Mucosa of descending colon (tissue), 3 donors: ENCODE measurements at regions not wholly inside any gene's neighbourhood (a gene's known extent, or its start where the extent isn't known, plus 50 kb on each side); places are given as distances from the start of the nearest gene placed in this dataset.

Experiments used
- ATAC-seq: fragments of 200-7000 bp; cut with Tn5 transposase; one replicate; pipeline ENCODE4 v1.9.1; 2020; ENCODE audit warnings: mild to moderate bottlenecking, moderate library complexity
- DNase-seq, 3 donors: peaks; one replicate each; pipeline ENCODE4 v3.0.0-alpha.2; 2020
- H3K36me3 ChIP-seq: fragments of 200-600 bp; one replicate; pipeline ENCODE4 v1.8.0; 2021; ENCODE audit warnings: low read depth, mild to moderate bottlenecking
- H3K4me1 ChIP-seq: fragments of 200-600 bp; one replicate; pipeline ENCODE4 v1.8.0; 2021; ENCODE audit warnings: low read depth, mild to moderate bottlenecking
- H3K4me3 ChIP-seq: fragments of 200-600 bp; one replicate; pipeline ENCODE4 v1.8.0; 2021; ENCODE audit warnings: mild to moderate bottlenecking
- H3K9me3 ChIP-seq: fragments of 200-600 bp; one replicate; pipeline ENCODE4 v1.8.0; 2021; ENCODE audit warnings: mild to moderate bottlenecking
- intact Hi-C, 2 donors: fragments of 100-400 bp; cut with DNase I in 1 of 2; cut with micrococcal nuclease in 1 of 2; formaldehyde crosslinking; loops; one replicate each; pipeline versions ENCODE4 v1.11.0 to v1.11.1; 2022; cut with DNase I, micrococcal nuclease
- TF ChIP-seq, protein P1 (sequence below): fragments of 200-600 bp; IDR thresholded peaks from one replicate; pipeline ENCODE4 v1.8.0; 2022; ENCODE audit warnings: antibody characterized with exemption, mild to moderate bottlenecking
- donor health status: DM: no; HTN: no; CAD: no; lungs with moderate emphysema.
- donor health status: DM: no; HTN: no; CAD: no.
- donor health status: DM: no; HTN: yes; CAD: no.

DNA sequence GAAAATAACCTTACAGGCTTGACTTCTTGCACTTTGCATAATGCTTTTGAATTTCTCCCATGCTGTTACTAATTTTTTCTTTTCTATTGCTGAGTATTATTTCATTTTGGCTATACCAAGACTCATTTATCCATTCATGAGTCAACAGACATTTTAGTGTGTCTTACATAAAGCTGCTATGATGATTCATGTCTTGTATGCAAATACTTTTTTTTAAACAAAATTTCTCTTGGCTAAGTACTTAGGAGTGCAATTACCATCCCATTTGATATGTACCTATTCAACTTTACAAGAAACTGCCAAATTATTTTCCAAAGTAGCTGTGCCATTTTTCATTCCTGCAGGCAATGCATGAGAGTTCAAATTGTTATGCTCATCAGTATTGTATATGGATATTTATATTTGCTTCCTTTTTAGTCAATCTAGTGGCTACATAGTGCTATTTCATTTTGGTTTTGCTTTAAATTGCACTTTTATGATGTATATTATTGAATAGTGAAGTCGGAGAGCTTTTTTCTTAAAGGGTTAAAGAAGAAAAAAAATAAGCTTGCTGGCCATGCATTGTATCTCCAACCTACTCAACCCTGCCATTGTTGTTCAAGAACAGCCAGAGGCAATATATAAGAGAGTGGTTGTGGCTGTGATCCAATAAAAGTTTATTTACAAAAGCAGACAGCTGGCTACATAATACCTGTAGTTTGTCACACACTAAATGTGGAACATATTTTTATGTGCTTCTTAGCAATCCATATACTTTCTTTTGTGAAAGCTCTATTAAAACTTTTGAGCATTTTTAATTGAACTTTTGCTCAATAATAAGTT lies 862.8 kb downstream of the KCNT2 start:
- TF ChIP-seq, protein P1, sequence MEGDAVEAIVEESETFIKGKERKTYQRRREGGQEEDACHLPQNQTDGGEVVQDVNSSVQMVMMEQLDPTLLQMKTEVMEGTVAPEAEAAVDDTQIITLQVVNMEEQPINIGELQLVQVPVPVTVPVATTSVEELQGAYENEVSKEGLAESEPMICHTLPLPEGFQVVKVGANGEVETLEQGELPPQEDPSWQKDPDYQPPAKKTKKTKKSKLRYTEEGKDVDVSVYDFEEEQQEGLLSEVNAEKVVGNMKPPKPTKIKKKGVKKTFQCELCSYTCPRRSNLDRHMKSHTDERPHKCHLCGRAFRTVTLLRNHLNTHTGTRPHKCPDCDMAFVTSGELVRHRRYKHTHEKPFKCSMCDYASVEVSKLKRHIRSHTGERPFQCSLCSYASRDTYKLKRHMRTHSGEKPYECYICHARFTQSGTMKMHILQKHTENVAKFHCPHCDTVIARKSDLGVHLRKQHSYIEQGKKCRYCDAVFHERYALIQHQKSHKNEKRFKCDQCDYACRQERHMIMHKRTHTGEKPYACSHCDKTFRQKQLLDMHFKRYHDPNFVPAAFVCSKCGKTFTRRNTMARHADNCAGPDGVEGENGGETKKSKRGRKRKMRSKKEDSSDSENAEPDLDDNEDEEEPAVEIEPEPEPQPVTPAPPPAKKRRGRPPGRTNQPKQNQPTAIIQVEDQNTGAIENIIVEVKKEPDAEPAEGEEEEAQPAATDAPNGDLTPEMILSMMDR: no peak
- intact Hi-C loops: no loop called here
- no peak overlapping the region for H3K4me3 ChIP-seq
- no peaks in the 10 kb centered on the region for H3K36me3 ChIP-seq
- no peak for ATAC-seq
- DNase-seq: no peak
- H3K9me3 ChIP-seq: no peaks in the 10 kb centered on the region
- H3K4me1 ChIP-seq: no peaks in the 10 kb centered on the region

DNA sequence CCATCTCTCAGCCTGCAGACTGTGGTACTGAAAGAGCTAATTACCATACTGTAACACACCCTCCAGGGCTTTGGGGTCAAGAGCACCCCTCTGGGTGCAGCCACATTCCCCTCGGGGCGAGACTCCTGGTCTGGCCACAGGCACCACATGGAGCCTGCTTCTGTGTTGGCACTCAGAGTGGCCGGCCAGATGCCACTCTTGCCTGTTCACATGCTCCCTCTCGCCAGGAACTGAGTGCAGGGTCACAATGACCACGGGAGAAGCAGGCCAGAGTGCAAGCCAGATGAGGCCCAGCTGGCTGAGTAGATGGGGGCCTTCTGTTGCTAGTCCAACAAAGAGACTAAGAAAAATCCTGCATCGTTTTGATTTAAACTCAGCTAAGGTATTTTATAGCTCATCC lies 864.0 kb downstream of the KCNT2 start:
- DNase-seq (no peak), ATAC-seq (no peak)
- intact Hi-C loops: no loop called here
- TF ChIP-seq, protein P1: no peak
- Histone ChIP-seq H3K36me3 (no peaks in the 10 kb centered on the region), H3K4me1 (no peaks in the 10 kb centered on the region), H3K9me3 (no peaks in the 10 kb centered on the region), H3K4me3 (no peak overlapping the region)

DNA sequence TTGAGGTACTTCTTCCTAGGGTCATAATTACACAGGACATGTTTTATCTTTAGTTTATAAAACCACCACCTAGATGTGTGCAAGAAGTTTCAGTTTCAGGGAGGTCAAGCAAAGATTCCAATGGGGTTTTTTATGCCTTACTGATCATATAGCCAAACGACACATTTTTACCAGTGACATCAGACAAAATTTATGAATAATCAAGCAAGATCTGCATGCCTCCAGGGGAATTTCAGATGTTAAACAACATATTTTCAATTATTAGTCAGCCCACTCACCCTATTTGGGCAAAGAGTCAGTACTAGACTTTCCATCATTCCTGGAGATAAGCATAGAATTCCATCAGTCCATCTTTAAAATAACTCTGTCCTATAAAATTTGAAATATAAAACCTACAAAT lies 867.4 kb downstream of the KCNT2 start:
- intact Hi-C loops: no loop called here
- TF ChIP-seq, protein P1: no peak
- no peak overlapping the region for H3K4me3 ChIP-seq
- no peaks in the 10 kb centered on the region for H3K9me3 ChIP-seq
- ATAC-seq (no peak), DNase-seq (no peak)
- peaks cover under 1% of the 10 kb centered on the region for H3K4me1 ChIP-seq
- H3K36me3 ChIP-seq: no peaks in the 10 kb centered on the region

DNA sequence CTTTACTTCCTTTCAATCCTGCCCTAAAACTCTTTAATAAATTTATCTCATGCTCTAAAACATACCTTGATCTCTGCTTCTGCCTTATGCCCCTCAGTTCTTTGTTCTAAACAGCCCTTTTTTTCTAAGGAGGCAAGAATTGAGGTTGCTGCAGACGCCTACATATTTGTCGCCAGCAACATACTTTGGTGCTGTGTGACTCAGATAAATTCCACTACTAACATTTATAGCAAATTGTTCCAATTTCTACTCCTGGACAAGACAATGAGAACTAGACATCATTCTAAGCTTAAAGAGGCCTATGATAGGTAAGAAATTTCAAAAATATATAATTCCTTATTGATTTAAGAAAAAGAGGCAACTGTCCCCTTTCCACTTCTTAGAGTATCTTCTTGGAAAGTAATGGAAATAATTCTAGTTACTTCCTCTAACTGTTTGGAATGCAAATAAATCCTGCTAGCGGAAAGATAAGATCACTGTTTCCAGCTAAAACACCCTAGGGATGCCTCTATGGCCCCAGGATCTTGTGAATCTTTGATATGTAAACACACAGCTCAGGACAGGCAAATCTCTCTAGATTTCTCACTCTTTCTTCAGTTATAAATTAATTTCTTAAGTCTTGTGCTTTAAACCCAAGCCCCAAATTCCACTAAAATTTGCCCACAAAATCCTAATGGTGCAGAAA lies 869.1 kb downstream of the KCNT2 start:
- no peaks in the 10 kb centered on the region for H3K36me3 ChIP-seq
- H3K9me3 ChIP-seq: no peaks in the 10 kb centered on the region
- no peak overlapping the region for H3K4me3 ChIP-seq
- TF ChIP-seq, protein P1: no peak
- DNase-seq (no peak), ATAC-seq (no peak)
- peaks cover 5% of the 10 kb centered on the region for H3K4me1 ChIP-seq
- intact Hi-C loops: no loop called here

DNA sequence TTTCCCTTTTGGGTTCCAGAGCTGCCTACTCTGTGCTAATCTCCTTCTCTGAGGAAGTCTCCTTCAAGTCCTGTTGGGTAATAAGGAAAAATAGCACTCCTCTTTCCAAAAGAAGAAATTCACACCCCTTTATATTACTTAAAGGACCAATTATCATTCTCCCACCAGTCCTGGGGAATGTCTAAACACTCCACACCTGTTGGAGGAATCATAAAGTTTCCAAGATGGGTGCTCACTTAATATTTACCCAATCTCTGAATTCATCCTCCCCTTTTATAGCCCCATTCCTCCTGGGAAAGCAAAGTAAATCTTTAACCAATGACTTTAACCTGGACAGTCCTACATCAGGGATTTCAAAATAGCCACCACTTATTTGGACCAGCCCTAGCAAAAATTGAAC lies 873.1 kb downstream of the KCNT2 start:
- H3K4me3 ChIP-seq: no peak overlapping the region
- TF ChIP-seq, protein P1: no peak
- H3K36me3 ChIP-seq: no peaks in the 10 kb centered on the region
- H3K4me1 ChIP-seq: peaks cover 5% of the 10 kb centered on the region
- peak; percentile 79 for ATAC-seq
- DNase-seq: no peak
- intact Hi-C loops: no loop called here
- no peaks in the 10 kb centered on the region for H3K9me3 ChIP-seq
